SK-N-MC (cell line): ENCODE measurements at regions not wholly inside any gene's neighbourhood (a gene's known extent, or its start where the extent isn't known, plus 50 kb on each side); places are given as distances from the start of the nearest gene placed in this dataset.

Experiments used
- DNase-seq: peaks from one replicate; pipeline ENCODE4 v3.0.0-alpha.2; 2011; ENCODE audit warnings: low read depth, low spot score
- H3K27ac ChIP-seq: fragments of 200-600 bp; sonication (generic); 2 replicates; pipeline ENCODE4 v1.5.1; 2016; ENCODE audit warnings: mixed run types
- H3K36me3 ChIP-seq: fragments of 200-600 bp; sonication (generic); 2 replicates; pipeline ENCODE4 v1.6.1; 2017; ENCODE audit warnings: antibody characterized with exemption, low read length, mixed read lengths; ENCODE audit not compliant: insufficient read depth
- H3K4me3 ChIP-seq: fragments of 200-600 bp; sonication (generic); 2 replicates; pipeline ENCODE4 v1.5.1; 2016
- H3K9ac ChIP-seq: fragments of 200-600 bp; sonication (generic); 2 replicates; pipeline ENCODE4 v1.8.0; 2017; ENCODE audit warnings: mixed run types, mixed read lengths; ENCODE audit not compliant: insufficient read length
- H3K9me3 ChIP-seq: fragments of 200-600 bp; sonication (generic); 2 replicates; pipeline ENCODE4 v1.6.1; 2017; ENCODE audit warnings: low read depth, mild to moderate bottlenecking, antibody characterized with exemption, low read length, moderate library complexity, mixed read lengths
- EZH2 ChIP-seq: fragments of 200-600 bp; sonication (generic); IDR thresholded peaks from one replicate; pipeline ENCODE4 v1.6.1; 2017; ENCODE audit warnings: antibody characterized with exemption
- FOXP2 ChIP-seq: optimal IDR thresholded peaks from 2 replicates; pipeline ENCODE3; 2011; ENCODE audit warnings: mild to moderate bottlenecking, moderate library complexity; ENCODE audit not compliant: insufficient read depth; ENCODE audit errors: extremely low read length, control extremely low read depth
- POLR2AphosphoS5 ChIP-seq: IDR thresholded peaks from 2 replicates; pipeline ENCODE4 v1.6.1; 2012; ENCODE audit warnings: mild to moderate bottlenecking, low read depth, low read length, borderline replicate concordance

GRCh38 chrX:113868177-113868576 is 715.7 kb upstream of the HTR2C start:
- no peak overlapping the region for H3K27ac ChIP-seq
- H3K36me3 ChIP-seq: no peaks in the 10 kb centered on the region
- H3K4me3 ChIP-seq: no peak overlapping the region
- H3K9ac ChIP-seq: no peak overlapping the region
- DNase-seq: no peak
- TF ChIP-seq EZH2: no peak
- TF ChIP-seq POLR2AphosphoS5: no peak
- no peak for TF ChIP-seq FOXP2
- H3K9me3 ChIP-seq: no peaks in the 10 kb centered on the region

- no peak overlapping the region for H3K9ac ChIP-seq
- H3K4me3 ChIP-seq: no peak overlapping the region
- TF ChIP-seq EZH2 (no peak), POLR2AphosphoS5 (no peak), FOXP2 (no peak)
- no peak for DNase-seq
- H3K9me3 ChIP-seq: no peaks in the 10 kb centered on the region
- no peak overlapping the region for H3K27ac ChIP-seq
- H3K36me3 ChIP-seq: no peaks in the 10 kb centered on the region
Measured at GRCh38 chrX:113849408-113849807, 734.5 kb upstream of the HTR2C start.

- Histone ChIP-seq H3K9me3 (no peaks in the 10 kb centered on the region), H3K9ac (no peak overlapping the region), H3K36me3 (no peaks in the 10 kb centered on the region), H3K27ac (no peak overlapping the region), H3K4me3 (no peak overlapping the region)
- TF ChIP-seq EZH2: no peak
- no peak for TF ChIP-seq FOXP2
- no peak for TF ChIP-seq POLR2AphosphoS5
- no peak for DNase-seq
Measured at GRCh38 chrX:113833096-113834055, 750.5 kb upstream of the HTR2C start.

- no peak overlapping the region for H3K27ac ChIP-seq
- DNase-seq: no peak
- no peaks in the 10 kb centered on the region for H3K36me3 ChIP-seq
- H3K4me3 ChIP-seq: no peak overlapping the region
- no peak overlapping the region for H3K9ac ChIP-seq
- TF ChIP-seq FOXP2: no peak
- TF ChIP-seq EZH2: no peak
- no peak for TF ChIP-seq POLR2AphosphoS5
- no peaks in the 10 kb centered on the region for H3K9me3 ChIP-seq
Measured at GRCh38 chrX:113828470-113828869, 755.4 kb upstream of the HTR2C start.

- Histone ChIP-seq H3K36me3 (no peaks in the 10 kb centered on the region), H3K4me3 (no peak overlapping the region), H3K27ac (no peak overlapping the region), H3K9ac (no peak overlapping the region), H3K9me3 (no peaks in the 10 kb centered on the region)
- TF ChIP-seq EZH2: no peak
- no peak for TF ChIP-seq POLR2AphosphoS5
- no peak for DNase-seq
Measured at GRCh38 chrX:113818346-113818745, 765.5 kb upstream of the HTR2C start.

- no peak for DNase-seq
Measured at GRCh38 chrX:113804819-113805218, 779.1 kb upstream of the HTR2C start.

GRCh38 chrX:113804291-113804690 is 779.6 kb upstream of the HTR2C start:
- Histone ChIP-seq H3K4me3 (no peak overlapping the region), H3K9ac (no peak overlapping the region), H3K27ac (no peak overlapping the region), H3K36me3 (no peaks in the 10 kb centered on the region), H3K9me3 (no peaks in the 10 kb centered on the region)
- TF ChIP-seq POLR2AphosphoS5: no peak
- no peak for TF ChIP-seq FOXP2
- TF ChIP-seq EZH2: no peak
- no peak for DNase-seq

More at GRCh38 chrX:113804819-113805218, 779.1 kb upstream of the HTR2C start:
- TF ChIP-seq EZH2 (no peak), FOXP2 (no peak), POLR2AphosphoS5 (no peak)
- no peaks in the 10 kb centered on the region for H3K36me3 ChIP-seq
- H3K27ac ChIP-seq: no peak overlapping the region
- no peak overlapping the region for H3K9ac ChIP-seq
- H3K9me3 ChIP-seq: no peaks in the 10 kb centered on the region
- H3K4me3 ChIP-seq: no peak overlapping the region

GRCh38 chrX:113802837-113803236 is 781.0 kb upstream of the HTR2C start:
- DNase-seq: no peak
- H3K9me3 ChIP-seq: no peaks in the 10 kb centered on the region
- H3K27ac ChIP-seq: no peak overlapping the region
- H3K4me3 ChIP-seq: no peak overlapping the region
- no peak overlapping the region for H3K9ac ChIP-seq
- TF ChIP-seq EZH2 (no peak), FOXP2 (no peak), POLR2AphosphoS5 (no peak)
- no peaks in the 10 kb centered on the region for H3K36me3 ChIP-seq
